H9 (cell line): ENCODE measurements at regions not wholly inside any gene's neighbourhood (a gene's known extent, or its start where the extent isn't known, plus 50 kb on each side); places are given as distances from the start of the nearest gene placed in this dataset.

Source experiments
- DNase-seq: peaks from one replicate; pipeline ENCODE4 v3.0.0-alpha.2; 2017
- H2AFZ ChIP-seq: one replicate; pipeline ENCODE4 v1.6.1; 2013; ENCODE audit warnings: mild to moderate bottlenecking, low read length, control low read depth, moderate library complexity
- H2AK5ac ChIP-seq: 2 replicates; pipeline ENCODE4 v1.6.1; 2013; ENCODE audit warnings: low read length, control low read depth, mixed read lengths; ENCODE audit not compliant: insufficient read length
- H2BK120ac ChIP-seq: one replicate; pipeline ENCODE4 v1.6.1; 2013; ENCODE audit warnings: low read depth, mild to moderate bottlenecking, low read length, control low read depth, inconsistent platforms; ENCODE audit not compliant: poor library complexity, severe bottlenecking
- H2BK12ac ChIP-seq: 2 replicates; pipeline ENCODE4 v1.6.1; 2013; ENCODE audit warnings: low read length, control low read depth, mixed read lengths, low read depth; ENCODE audit not compliant: insufficient read length
- H2BK15ac ChIP-seq: 2 replicates; pipeline ENCODE4 v1.6.1; 2013; ENCODE audit warnings: low read depth, low read length, control low read depth
- H2BK20ac ChIP-seq: one replicate; pipeline ENCODE4 v1.6.1; 2013; ENCODE audit warnings: low read depth, mild to moderate bottlenecking, low read length, control low read depth, inconsistent platforms; ENCODE audit not compliant: poor library complexity, severe bottlenecking
- H2BK5ac ChIP-seq: 2 replicates; pipeline ENCODE4 v1.6.1; 2013; ENCODE audit warnings: low read length, control low read depth, mixed read lengths; ENCODE audit not compliant: insufficient read length
- H3K14ac ChIP-seq: 2 replicates; pipeline ENCODE4 v1.6.1; 2013; ENCODE audit warnings: low read length, control low read depth; ENCODE audit not compliant: insufficient read depth
- H3K18ac ChIP-seq: 2 replicates; pipeline ENCODE4 v1.6.1; 2013; ENCODE audit warnings: low read depth, mild to moderate bottlenecking, mixed read lengths, low read length, control low read depth; ENCODE audit not compliant: insufficient read length
- H3K23ac ChIP-seq: 2 replicates; pipeline ENCODE4 v1.6.1; 2013; ENCODE audit warnings: low read length, control low read depth, mixed read lengths, low read depth; ENCODE audit not compliant: insufficient read length
- H3K23me2 ChIP-seq: 2 replicates; pipeline ENCODE4 v1.6.1; 2013; ENCODE audit warnings: low read depth, mild to moderate bottlenecking, mixed read lengths, low read length, control low read depth; ENCODE audit not compliant: insufficient read length, poor library complexity, severe bottlenecking
- H3K27ac ChIP-seq: 2 replicates; pipeline ENCODE4 v1.5.1; 2013; ENCODE audit warnings: low read length, control low read depth, mixed read lengths, low read depth; ENCODE audit not compliant: insufficient read length
- H3K27me3 ChIP-seq: 2 replicates; pipeline ENCODE4 v1.6.1; 2013; ENCODE audit warnings: low read length, control low read depth, inconsistent platforms; ENCODE audit not compliant: insufficient read depth
- H3K4ac ChIP-seq: 2 replicates; pipeline ENCODE4 v1.6.1; 2013; ENCODE audit warnings: low read depth, mild to moderate bottlenecking, control low read depth, inconsistent platforms, low read length, moderate library complexity
- H3K4me1 ChIP-seq: 2 replicates; pipeline ENCODE4 v1.6.1; 2013; ENCODE audit warnings: low read length, control low read depth, inconsistent platforms; ENCODE audit not compliant: insufficient read depth
- H3K4me2 ChIP-seq: 2 replicates; pipeline ENCODE4 v1.6.1; 2013; ENCODE audit warnings: low read length, control low read depth, mixed read lengths; ENCODE audit not compliant: insufficient read length, insufficient read depth
- H3K56ac ChIP-seq: 2 replicates; pipeline ENCODE4 v1.6.1; 2013; ENCODE audit warnings: low read depth, mild to moderate bottlenecking, mixed read lengths, low read length, control low read depth; ENCODE audit not compliant: insufficient read length
- H3K79me1 ChIP-seq: 2 replicates; pipeline ENCODE4 v1.6.1; 2013; ENCODE audit warnings: low read depth, mild to moderate bottlenecking, moderate library complexity, low read length, control low read depth, inconsistent platforms; ENCODE audit not compliant: insufficient read depth, poor library complexity, severe bottlenecking
- H3K79me2 ChIP-seq: 2 replicates; pipeline ENCODE4 v1.6.1; 2013; ENCODE audit warnings: low read length, control low read depth, inconsistent platforms; ENCODE audit not compliant: insufficient read depth
- H3K9ac ChIP-seq: 2 replicates; pipeline ENCODE4 v1.6.1; 2013; ENCODE audit warnings: low read length, control low read depth, mixed read lengths; ENCODE audit not compliant: insufficient read length; ENCODE audit errors: extremely low read depth
- H3K9me3 ChIP-seq: one replicate; pipeline ENCODE4 v1.6.1; 2013; ENCODE audit warnings: low read depth, low read length, inconsistent platforms; ENCODE audit not compliant: control insufficient read depth
- H3T11ph ChIP-seq: one replicate; pipeline ENCODE4 v1.6.1; 2013; ENCODE audit warnings: mild to moderate bottlenecking, low read length, control low read depth, inconsistent platforms
- H4K20me1 ChIP-seq: one replicate; pipeline ENCODE4 v1.6.1; 2013; ENCODE audit not compliant: control insufficient read depth, insufficient read length, insufficient read depth
- H4K5ac ChIP-seq: 2 replicates; pipeline ENCODE4 v1.6.1; 2013; ENCODE audit warnings: low read depth, mild to moderate bottlenecking, mixed read lengths, low read length, control low read depth; ENCODE audit not compliant: insufficient read length
- H4K8ac ChIP-seq: replicated peaks from 2 replicates; pipeline ENCODE4 v1.6.1; 2013; ENCODE audit warnings: low read length, control low read depth, mixed read lengths, low read depth; ENCODE audit not compliant: insufficient read length
- H4K91ac ChIP-seq: 2 replicates; pipeline ENCODE4 v1.6.1; 2013; ENCODE audit warnings: low read depth, mild to moderate bottlenecking, moderate library complexity, mixed read lengths, low read length, control low read depth; ENCODE audit not compliant: insufficient read length
- H3K27ac Mint-ChIP-seq, 3 experiments: 2 replicates in 2 of 3; 3 replicates in 1 of 3; pipeline ENCODE4 v1.8.0; 2020 to 2021; ENCODE audit warnings: mixed read lengths in 3 of 3, mild to moderate bottlenecking in 1 of 3, moderate library complexity in 1 of 3
- H3K27me3 Mint-ChIP-seq: 2 replicates; pipeline ENCODE4 v1.8.0; 2021; ENCODE audit warnings: low read depth, mild to moderate bottlenecking, moderate library complexity, mixed read lengths
- H3K36me3 Mint-ChIP-seq, 3 experiments: 2 replicates in 2 of 3; 3 replicates in 1 of 3; pipeline ENCODE4 v1.8.0; 2020 to 2021; ENCODE audit warnings: low read depth in 3 of 3, mixed read lengths in 3 of 3; ENCODE audit not compliant: insufficient read depth in 1 of 3
- H3K4me1 Mint-ChIP-seq, 2 experiments: 2 replicates each; pipeline ENCODE4 v1.8.0; 2020; ENCODE audit warnings: mixed read lengths in 2 of 2
- H3K4me3 Mint-ChIP-seq, 2 experiments: 2 replicates in 1 of 2; 3 replicates in 1 of 2; pipeline ENCODE4 v1.8.0; 2020 to 2021; ENCODE audit warnings: mild to moderate bottlenecking in 2 of 2, mixed read lengths in 2 of 2, moderate library complexity in 1 of 2
- H3K9me3 Mint-ChIP-seq, 2 experiments: 2 replicates in 1 of 2; 3 replicates in 1 of 2; pipeline ENCODE4 v1.8.0; 2020; ENCODE audit warnings: mild to moderate bottlenecking in 2 of 2, mixed read lengths in 2 of 2, moderate library complexity in 1 of 2
- WGBS: extraction: QIAGEN DNeasy Blood & Tissue Kit; methylation state at CpG from one replicate; pipeline ENCODE4 v1.1.7; 2013; ENCODE audit warnings: missing lambda C conversion rate, low lambda C conversion rate, mixed read lengths; ENCODE audit not compliant: insufficient read length; ENCODE audit errors: extremely low coverage; 5-methylcytosine and 5-hydroxymethylcytosine counted together
- TF ChIP-seq, protein P1 (sequence below): fragments of 200-600 bp; sonication (generic); conservative IDR thresholded peaks from 3 replicates; pipeline ENCODE4 v1.8.0; 2021; ENCODE audit warnings: antibody characterized with exemption, mild to moderate bottlenecking

DNA sequence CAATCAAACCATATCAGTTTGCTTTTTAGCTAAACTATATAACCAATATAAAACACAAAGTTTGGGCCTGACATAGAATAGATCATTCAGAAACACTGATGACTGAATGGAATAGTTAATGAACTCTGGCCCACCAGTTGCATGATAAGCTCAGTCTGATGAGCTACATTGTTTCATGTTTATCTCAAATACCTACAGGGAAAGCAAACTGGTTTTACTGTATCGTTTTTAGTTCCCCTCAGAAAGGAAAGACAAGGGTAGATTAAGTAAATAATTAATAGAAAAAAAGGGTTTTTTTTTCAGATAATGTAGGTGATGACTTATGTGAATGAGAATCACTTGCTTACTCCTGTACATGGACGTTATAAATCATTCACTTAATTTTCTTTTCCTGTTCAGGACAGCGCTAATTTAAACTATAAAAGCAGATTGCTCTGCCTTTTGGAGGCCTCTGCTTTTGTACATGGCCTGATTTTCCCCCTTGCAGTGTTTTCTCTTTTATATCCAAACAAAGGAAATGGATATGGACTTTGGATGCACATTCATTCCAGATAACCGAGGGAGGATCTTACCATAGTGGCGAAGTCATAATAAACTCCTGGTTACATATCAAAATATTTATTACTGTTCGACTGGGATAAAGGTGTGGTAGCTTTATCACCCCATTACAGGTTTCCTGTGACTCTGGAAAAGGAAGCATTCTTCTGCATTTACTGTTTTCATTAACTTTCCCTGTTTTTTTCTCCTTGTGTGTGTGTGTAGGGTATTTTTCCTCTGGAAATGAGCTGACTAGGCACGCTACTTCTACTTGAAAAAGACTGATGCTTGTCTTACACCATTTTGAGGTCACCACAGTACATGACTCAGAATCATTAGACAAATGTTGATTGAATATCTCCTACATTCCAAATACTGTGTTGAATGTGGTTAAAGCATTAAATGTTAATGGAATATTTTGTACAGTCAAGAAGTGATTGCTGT lies 373.1 kb upstream of the HS3ST1 start:
- Mint-ChIP-seq H3K4me1 (peaks cover 14 to 16% of the 10 kb centered on the region in 2 experiments), H3K27me3 (no peaks in the 10 kb centered on the region), H3K27ac (no peak overlapping the region), H3K9me3 (no peaks in the 10 kb centered on the region; a peak in 4 of 5 replicates), H3K4me3 (no peak overlapping the region), H3K36me3 (peaks cover 0 to 4% (median 0%) of the 10 kb centered on the region in 3 experiments; a peak in 2 of 7 replicates)
- no peak overlapping the region for H4K5ac ChIP-seq
- H3K79me2 ChIP-seq: no peaks in the 10 kb centered on the region
- H2BK20ac ChIP-seq: no peak overlapping the region
- no peak overlapping the region for H3T11ph ChIP-seq
- H3K18ac ChIP-seq: no peak overlapping the region
- DNase-seq: no peak
- no peaks in the 10 kb centered on the region for H4K20me1 ChIP-seq
- peaks cover 3% of the 10 kb centered on the region; the same call in 1 of the 2 replicates for H3K4me1 ChIP-seq
- H3K9ac ChIP-seq: no peak overlapping the region
- H3K23me2 ChIP-seq: no peaks in the 10 kb centered on the region
- no peak overlapping the region for H2BK120ac ChIP-seq
- H3K27ac ChIP-seq: no peak overlapping the region
- no peak overlapping the region for H2BK5ac ChIP-seq
- H3K56ac ChIP-seq: no peak overlapping the region
- H3K14ac ChIP-seq: no peak overlapping the region
- H2AFZ ChIP-seq: no peak overlapping the region
- no peak overlapping the region for H2BK12ac ChIP-seq
- H3K23ac ChIP-seq: no peak overlapping the region
- no peak overlapping the region for H3K4me2 ChIP-seq
- H3K4ac ChIP-seq: no peak overlapping the region
- H2AK5ac ChIP-seq: no peak overlapping the region
- WGBS: no CpG with 5 or more reads among the region's 7 CpGs
- H3K79me1 ChIP-seq: no peaks in the 10 kb centered on the region
- H4K8ac ChIP-seq: no peak overlapping the region
- TF ChIP-seq, protein P1, sequence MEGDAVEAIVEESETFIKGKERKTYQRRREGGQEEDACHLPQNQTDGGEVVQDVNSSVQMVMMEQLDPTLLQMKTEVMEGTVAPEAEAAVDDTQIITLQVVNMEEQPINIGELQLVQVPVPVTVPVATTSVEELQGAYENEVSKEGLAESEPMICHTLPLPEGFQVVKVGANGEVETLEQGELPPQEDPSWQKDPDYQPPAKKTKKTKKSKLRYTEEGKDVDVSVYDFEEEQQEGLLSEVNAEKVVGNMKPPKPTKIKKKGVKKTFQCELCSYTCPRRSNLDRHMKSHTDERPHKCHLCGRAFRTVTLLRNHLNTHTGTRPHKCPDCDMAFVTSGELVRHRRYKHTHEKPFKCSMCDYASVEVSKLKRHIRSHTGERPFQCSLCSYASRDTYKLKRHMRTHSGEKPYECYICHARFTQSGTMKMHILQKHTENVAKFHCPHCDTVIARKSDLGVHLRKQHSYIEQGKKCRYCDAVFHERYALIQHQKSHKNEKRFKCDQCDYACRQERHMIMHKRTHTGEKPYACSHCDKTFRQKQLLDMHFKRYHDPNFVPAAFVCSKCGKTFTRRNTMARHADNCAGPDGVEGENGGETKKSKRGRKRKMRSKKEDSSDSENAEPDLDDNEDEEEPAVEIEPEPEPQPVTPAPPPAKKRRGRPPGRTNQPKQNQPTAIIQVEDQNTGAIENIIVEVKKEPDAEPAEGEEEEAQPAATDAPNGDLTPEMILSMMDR: no peak
- no peaks in the 10 kb centered on the region for H3K27me3 ChIP-seq
- H4K91ac ChIP-seq: no peak overlapping the region
- H3K9me3 ChIP-seq: no peaks in the 10 kb centered on the region
- H2BK15ac ChIP-seq: no peak overlapping the region
